DMS153 treated with DMSO at 0.1 percent for 48 hours (cell line): ENCODE measurements at regions not wholly inside any gene's neighbourhood (a gene's known extent, or its start where the extent isn't known, plus 50 kb on each side); places are given as distances from the start of the nearest gene placed in this dataset.
A peak's percentile ranks its signal among the peaks of the same experiment; 100 is the strongest.
"Not testable (repeated sequence)": the region's sequence is repeated elsewhere in the genome, so short reads cannot be mapped to it uniquely, and the experiment has no call there.

Source experiments
- DNase-seq: peaks from one replicate; lab custom pipeline; 2025; ENCODE audit not compliant: unreplicated experiment; lab: John Stamatoyannopoulos, UW

GRCh38 chr5:15384581-15384980 lies 115.4 kb upstream of the FBXL7 start:
- DNase-seq: no peak

- DNase-seq: no peak
These were observed 115.8 kb upstream of the FBXL7 start for GRCh38 chr5:15384176-15384575.

- DNase-seq: peak; percentile 13
These were observed 116.5 kb upstream of the FBXL7 start for GRCh38 chr5:15383469-15383868.

GRCh38 chr5:15383021-15383420 lies 117.0 kb upstream of the FBXL7 start:
- no peak for DNase-seq

DNA sequence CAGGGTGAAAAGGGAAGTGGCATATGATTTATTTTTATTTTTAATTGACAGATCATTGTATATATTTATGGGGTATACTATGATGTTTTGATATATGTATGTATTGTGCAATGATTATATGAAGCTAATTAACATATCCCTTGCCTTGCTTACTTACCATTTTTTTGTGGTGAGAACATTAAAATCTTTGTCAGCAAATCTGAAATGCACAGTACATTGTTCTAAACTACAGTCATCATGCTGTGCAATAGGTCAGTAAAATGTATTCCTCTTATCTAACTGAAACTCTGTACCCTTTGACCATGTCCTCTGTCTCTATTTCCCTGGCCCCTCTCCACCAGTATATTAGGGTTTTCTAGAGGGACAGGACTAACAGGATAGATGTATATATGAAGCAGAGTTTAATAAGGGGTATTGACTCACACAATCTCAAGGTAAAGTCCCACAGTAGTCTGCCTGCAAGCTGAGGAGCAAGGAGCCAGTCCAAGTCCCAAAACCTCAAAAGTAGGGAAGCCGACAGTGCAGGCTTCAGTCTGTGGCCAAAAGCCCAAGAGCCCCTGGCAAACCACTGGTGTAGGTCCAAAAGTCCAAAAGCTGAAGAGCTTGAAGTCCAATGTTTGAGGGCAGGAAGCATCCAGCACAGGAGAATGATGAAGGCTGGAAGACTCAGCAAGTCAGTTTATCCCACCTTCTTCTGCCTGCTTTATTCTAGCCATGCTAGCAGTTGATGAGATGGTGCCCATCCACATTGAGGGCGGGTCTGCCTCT lies 122.2 kb upstream of the FBXL7 start:
- no peak for DNase-seq

DNA sequence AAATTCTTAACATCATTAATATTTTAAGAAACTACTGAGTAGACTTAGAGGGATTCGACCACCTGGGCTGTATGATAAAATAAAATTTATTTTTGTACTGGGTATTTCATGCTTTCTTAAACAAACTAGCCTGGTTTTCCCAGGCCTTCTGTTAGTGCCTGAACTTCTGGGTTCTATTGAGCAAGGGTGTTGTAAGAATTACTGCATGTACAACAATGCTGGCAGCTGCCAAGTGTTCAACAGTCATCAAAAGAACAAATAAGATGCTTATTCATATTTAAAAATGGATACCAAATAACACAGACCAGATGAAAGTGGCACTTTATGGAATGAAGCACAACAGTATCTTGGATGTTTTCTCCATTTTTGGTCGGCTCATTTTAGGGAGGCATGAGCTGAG lies 123.2 kb upstream of the FBXL7 start:
- no peak for DNase-seq

DNA sequence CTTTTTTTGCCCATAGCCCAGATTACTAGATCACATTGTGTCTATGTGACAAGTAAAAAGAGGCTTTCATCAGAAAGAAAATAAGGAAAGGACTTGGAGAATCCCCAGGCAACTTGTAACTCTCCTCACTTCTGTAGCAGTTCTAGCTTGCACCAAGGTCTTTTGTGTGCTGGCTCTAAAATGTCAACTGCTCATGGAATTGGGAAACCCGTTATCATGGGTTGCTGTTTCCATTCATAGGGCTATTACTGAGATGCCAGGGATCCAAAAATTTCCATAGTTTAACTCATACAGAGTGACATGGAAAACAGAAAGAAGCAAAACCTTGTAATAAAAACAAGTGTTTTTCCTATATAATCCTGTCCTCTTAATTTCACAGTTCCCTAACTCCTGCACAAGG lies 123.9 kb upstream of the FBXL7 start:
- no peak for DNase-seq

DNA sequence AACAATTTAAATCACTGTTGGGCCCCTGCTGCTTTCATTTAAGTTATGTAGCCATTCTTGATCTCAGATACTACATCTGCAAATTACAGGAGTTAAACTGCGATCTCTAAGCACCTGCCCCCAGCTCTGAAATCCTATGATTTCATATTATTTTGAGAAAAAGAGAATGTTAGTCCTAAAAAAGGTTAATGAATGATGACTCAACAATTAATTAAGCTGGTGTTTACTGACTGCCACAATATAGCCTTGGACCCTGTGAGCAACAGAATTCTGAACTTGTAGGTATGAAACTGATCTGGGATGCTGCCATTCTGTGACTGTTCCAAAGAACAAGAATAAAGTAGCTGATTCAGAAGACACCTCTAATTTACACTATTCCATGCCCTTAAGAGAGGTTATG lies 124.4 kb upstream of the FBXL7 start:
- no peak for DNase-seq

DNA sequence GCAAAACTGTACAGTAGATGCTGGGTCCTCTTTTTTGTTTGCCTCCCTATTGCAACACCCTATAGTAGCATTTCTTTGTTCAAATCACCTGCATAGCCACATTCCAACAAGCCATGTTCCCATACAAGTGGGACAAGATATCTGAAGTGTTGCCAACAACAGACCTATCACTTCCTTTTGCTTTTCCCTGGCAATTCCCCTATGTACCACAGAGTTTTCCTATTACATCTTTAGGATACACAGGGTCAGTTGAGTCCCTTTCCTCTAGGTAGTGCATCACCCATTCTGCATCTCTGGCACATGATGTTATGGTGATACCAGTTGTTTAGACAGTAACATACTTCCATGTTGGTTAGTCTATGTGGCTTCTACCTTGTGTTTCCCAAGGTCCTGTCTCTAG lies 125.1 kb upstream of the FBXL7 start:
- no peak for DNase-seq

DNA sequence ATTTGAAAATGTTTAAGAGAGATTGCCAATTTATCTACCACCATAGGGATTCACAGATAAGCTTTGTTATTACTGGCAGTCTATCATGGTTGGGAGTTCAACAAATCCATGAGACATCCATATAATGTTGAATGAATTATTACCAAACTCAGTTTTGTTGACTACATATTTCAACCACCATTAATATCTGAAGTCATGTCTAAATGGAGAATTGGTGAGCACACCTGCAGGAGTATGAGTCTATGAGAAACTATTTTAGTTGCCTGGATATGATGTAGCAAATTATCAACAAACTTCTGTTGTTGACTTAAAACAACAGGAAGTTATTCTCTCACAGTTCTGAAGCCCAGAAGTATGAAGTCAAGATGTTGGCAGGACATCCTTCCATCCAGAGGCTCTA lies 126.8 kb upstream of the FBXL7 start:
- no peak for DNase-seq

DNA sequence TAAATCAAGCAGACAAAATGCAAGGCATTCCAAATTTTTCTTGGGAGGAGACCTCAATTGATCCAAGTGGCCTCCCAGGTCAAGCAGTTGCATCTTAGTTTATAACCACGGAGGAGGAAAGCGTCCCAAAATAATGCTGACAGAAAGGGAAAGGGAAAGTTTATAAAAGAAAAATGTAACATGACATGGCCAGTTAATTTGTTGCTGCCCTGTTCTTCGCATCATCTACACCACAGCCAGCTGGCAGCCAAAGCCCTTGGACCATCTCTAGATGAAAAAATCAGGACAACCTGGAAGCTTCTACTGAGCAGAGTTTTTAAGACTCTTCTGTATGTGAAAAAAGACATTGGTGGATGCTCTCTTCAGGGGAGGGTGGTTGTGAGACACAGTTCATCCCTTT lies 128.8 kb upstream of the FBXL7 start:
- no peak for DNase-seq

- DNase-seq: no peak
These were observed 131.1 kb upstream of the FBXL7 start for GRCh38 chr5:15368835-15369234.

DNA sequence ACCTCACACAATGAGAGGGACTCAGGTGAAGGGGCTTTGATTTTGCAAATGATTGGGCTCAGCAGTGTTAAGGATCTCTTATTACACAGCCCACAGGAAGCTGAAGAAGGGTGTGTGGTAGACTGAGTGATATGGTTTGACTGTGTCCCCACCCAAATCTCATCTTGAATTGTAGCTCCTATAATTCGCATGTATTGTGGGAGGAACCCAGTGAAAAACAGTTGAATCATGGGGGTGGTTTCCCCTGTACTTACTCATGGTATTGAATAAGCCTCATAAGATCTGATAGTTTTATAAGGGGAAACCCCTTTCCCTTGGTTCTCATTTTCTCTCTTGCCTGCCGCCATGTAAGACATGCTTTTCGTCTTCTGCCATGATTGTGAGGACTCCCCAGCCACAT lies 132.5 kb upstream of the FBXL7 start:
- no peak for DNase-seq

GRCh38 chr5:15366676-15367391 lies 133.1 kb upstream of the FBXL7 start:
- DNase-seq: no peak

DNA sequence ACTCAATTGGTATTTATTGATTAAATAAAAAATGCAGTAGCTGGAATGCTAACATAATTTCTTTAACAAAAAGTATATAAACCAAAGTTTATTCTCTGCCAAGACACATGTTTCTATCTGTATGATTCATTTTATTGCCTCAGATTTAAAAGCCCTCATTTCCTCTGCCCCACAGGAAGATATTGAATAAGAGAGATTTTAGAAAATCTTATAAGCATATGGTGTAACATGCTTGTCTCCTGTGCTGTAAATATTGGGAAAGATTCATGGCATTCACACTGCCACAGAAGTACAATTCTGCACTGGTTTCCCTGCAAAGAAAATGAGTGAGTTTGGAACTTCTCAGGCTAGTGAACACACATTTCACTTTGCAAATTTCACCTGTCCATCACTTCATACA lies 134.9 kb upstream of the FBXL7 start:
- DNase-seq: no peak

DNA sequence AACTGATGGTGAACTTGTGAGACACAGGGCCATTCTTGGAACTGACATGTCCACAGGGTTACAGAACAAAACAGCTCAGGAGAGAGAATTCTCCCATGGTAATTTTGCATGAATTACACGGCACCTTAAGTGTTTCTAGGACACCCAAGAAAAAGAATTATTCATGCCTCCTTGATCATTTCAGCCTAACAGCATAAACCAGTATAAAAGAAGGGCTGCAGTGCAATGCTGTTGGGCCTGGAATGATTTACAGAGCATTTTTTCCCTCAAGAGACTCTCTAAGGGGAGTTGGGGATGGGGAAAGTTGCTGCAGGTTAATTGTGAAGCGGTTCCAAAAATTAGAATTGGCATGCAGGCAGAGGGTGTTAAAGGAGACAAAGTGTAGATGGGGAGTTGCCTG lies 136.4 kb upstream of the FBXL7 start:
- DNase-seq: no peak

GRCh38 chr5:15357092-15357453 lies 142.9 kb upstream of the FBXL7 start:
- not testable (repeated sequence) for DNase-seq

DNA sequence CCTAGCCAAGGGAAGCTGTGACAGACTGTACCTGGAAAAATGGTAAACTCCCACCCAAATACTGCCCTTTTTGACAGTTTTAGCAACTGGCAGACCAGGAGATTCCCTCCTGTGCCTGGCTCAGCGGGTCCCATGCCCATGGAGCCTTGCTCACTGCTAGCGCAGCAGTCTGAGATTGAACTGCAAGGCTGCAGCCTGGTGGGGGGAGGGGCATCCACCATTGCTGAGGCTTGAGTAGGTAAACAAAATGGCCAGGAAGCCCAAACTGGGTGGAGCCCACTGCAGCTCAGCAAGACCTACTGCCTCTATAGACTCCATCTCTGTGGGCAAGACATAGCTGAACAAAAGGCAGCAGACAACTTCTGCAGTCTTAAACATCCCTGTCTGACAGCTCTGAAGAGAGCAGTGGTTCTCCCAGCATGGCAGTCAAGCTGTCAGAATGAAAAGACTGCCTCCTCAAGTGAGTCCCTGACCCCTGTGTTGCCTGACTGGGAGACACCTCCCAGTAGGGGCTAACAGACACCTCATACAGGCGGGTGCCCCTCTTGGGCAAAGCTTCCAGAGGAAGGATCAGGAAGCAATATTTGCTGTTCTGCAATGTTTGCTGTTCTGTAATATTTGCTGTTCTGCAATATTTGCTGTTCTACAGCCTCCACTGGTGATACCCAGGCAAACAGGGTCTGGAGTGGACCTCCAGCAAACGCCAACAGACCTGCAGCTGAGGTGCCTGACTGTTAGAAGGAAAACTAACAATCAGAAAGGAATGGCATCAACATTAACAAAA lies 143.5 kb upstream of the FBXL7 start:
- DNase-seq: not testable (repeated sequence)

DNA sequence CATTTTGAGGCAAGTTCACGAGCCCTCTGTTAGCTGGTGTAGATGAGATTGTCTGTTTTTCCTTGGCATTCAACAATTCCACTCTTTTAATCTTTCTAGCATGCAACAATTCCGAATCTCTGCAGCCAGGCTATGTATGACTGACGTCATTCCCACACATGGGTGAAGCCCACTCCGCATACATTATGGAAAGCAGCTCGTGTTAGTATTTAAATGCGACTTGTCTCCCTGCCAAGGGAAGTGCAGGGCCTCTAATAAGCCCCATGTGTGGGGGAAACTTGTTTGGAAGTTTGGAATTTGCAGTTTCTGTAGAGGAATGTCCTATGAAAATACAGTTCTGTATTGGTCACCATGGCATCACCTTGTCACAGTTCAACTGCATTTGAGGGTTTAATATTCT lies 146.0 kb upstream of the FBXL7 start:
- DNase-seq: no peak

GRCh38 chr5:15353086-15353645 lies 146.8 kb upstream of the FBXL7 start:
- no peak for DNase-seq

GRCh38 chr5:15350614-15351013 lies 149.4 kb upstream of the FBXL7 start:
- DNase-seq: no peak

DNA sequence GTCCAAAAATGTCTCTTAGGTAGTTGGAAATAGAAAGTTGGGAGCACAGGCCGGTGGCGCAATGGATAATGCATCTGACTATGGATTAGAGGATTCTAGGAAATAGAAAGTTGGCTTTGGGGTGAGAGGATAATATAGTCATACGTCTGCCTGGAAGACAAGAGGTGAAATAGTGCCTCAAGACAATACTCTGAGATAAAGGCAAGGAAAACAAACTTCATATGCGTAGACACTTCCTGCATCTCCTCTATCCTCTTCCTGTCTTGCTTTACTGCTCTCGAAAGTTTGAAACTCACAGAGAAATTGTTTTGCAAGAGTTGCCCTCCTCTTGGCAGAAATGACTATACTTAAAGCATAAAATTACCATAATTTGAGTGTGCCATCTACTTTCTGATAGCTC lies 153.2 kb upstream of the FBXL7 start:
- no peak for DNase-seq
